Left ventricle myocardium inferior (tissue), 1 donor: ENCODE measurements at regions not wholly inside any gene's neighbourhood (a gene's known extent, or its start where the extent isn't known, plus 50 kb on each side); places are given as distances from the start of the nearest gene placed in this dataset.
"Not testable (repeated sequence)": the region's sequence is repeated elsewhere in the genome, so short reads cannot be mapped to it uniquely, and the experiment has no call there.

ENCODE experiments used
- DNase-seq: peaks from one replicate; pipeline ENCODE4 v3.0.0-alpha.2; 2020
- H3K27ac ChIP-seq: fragments of 200-600 bp; replicated peaks from 2 replicates; pipeline ENCODE4 v1.8.0; 2021
- H3K27me3 ChIP-seq: fragments of 200-600 bp; 2 replicates; pipeline ENCODE4 v1.8.0; 2021; ENCODE audit warnings: low read depth
- H3K36me3 ChIP-seq: fragments of 200-600 bp; 2 replicates; pipeline ENCODE4 v1.8.0; 2021
- H3K4me1 ChIP-seq: fragments of 200-600 bp; 2 replicates; pipeline ENCODE4 v1.8.0; 2021
- H3K4me3 ChIP-seq: fragments of 200-600 bp; 2 replicates; pipeline ENCODE4 v1.8.0; 2021; ENCODE audit warnings: mild to moderate bottlenecking, moderate library complexity
- H3K9me3 ChIP-seq: fragments of 200-600 bp; replicated peaks from 2 replicates; pipeline ENCODE4 v1.8.0; 2021
- CTCF ChIP-seq: fragments of 200-600 bp; IDR thresholded peaks from 2 replicates; pipeline ENCODE4 v1.8.0; 2021; ENCODE audit warnings: antibody characterized with exemption, mild to moderate bottlenecking, borderline replicate concordance
- intact Hi-C: fragments of 100-400 bp; cut with micrococcal nuclease; formaldehyde crosslinking; loops from one replicate; pipeline ENCODE4 v1.11.0; 2022
- donor health status: DM: no; HTN: yes; CAD: no; lungs with severe emphysema.

GRCh38 chr11:106552694-106553203 is 465.5 kb downstream of the GUCY1A2 start:
- no peaks in the 10 kb centered on the region for H3K4me1 ChIP-seq
- intact Hi-C loops = no loop called here
- H3K36me3 ChIP-seq = no peaks in the 10 kb centered on the region
- no peaks in the 10 kb centered on the region for H3K27me3 ChIP-seq
- H3K4me3 ChIP-seq = no peak overlapping the region
- no peak overlapping the region for H3K27ac ChIP-seq
- no peak for TF ChIP-seq CTCF
- no peak for DNase-seq
- peaks cover 38% of the 10 kb centered on the region for H3K9me3 ChIP-seq

- H3K36me3 ChIP-seq = no peaks in the 10 kb centered on the region
- H3K27me3 ChIP-seq = no peaks in the 10 kb centered on the region
- DNase-seq = no peak
- H3K27ac ChIP-seq = no peak overlapping the region
- TF ChIP-seq CTCF = no peak
- intact Hi-C loops = no loop called here
- peaks cover 36% of the 10 kb centered on the region for H3K9me3 ChIP-seq
- no peaks in the 10 kb centered on the region for H3K4me1 ChIP-seq
- no peak overlapping the region for H3K4me3 ChIP-seq
These were observed 465.0 kb downstream of the GUCY1A2 start for GRCh38 chr11:106553304-106553703.

GRCh38 chr11:106555566-106556250 is 462.6 kb downstream of the GUCY1A2 start:
- H3K27me3 ChIP-seq, H3K27ac ChIP-seq, H3K4me1 ChIP-seq, DNase-seq, H3K4me3 ChIP-seq, H3K36me3 ChIP-seq, intact Hi-C loops: not testable (repeated sequence)
- peaks cover 32% of the 10 kb centered on the region for H3K9me3 ChIP-seq

- DNase-seq = no peak
- Histone ChIP-seq H3K4me1 (no peaks in the 10 kb centered on the region), H3K4me3 (no peak overlapping the region), H3K27me3 (no peaks in the 10 kb centered on the region), H3K27ac (no peak overlapping the region), H3K36me3 (no peaks in the 10 kb centered on the region), H3K9me3 (no peaks in the 10 kb centered on the region)
- TF ChIP-seq CTCF = no peak
- intact Hi-C loops = no loop called here
These were observed 452.9 kb downstream of the GUCY1A2 start for GRCh38 chr11:106565326-106565725.

- H3K4me3 ChIP-seq = no peak overlapping the region
- H3K36me3 ChIP-seq = no peaks in the 10 kb centered on the region
- TF ChIP-seq CTCF = no peak
- no peak for DNase-seq
- H3K9me3 ChIP-seq = peaks cover 16% of the 10 kb centered on the region
- no peaks in the 10 kb centered on the region for H3K27me3 ChIP-seq
- H3K4me1 ChIP-seq = no peaks in the 10 kb centered on the region
- no peak overlapping the region for H3K27ac ChIP-seq
- intact Hi-C loops = no loop called here
These were observed 449.6 kb downstream of the GUCY1A2 start for GRCh38 chr11:106568632-106569031.

- H3K4me3 ChIP-seq, H3K27ac ChIP-seq, DNase-seq, H3K36me3 ChIP-seq, H3K27me3 ChIP-seq, H3K4me1 ChIP-seq, intact Hi-C loops: not testable (repeated sequence)
- peaks cover 51% of the 10 kb centered on the region for H3K9me3 ChIP-seq
These were observed 440.9 kb downstream of the GUCY1A2 start for GRCh38 chr11:106577384-106577783.
